ENCODE measurements at regions not wholly inside any gene's neighbourhood (a gene's known extent, or its start where the extent isn't known, plus 50 kb on each side); places are given as distances from the start of the nearest gene placed in this dataset.
A peak's percentile ranks its signal among the peaks of the same experiment; 100 is the strongest.

GRCh38 chr2:72034353-72035095 is 113.1 kb downstream of the CYP26B1 start:
- H3K9me3 ChIP-seq (replicated peaks in 1 of 11) = no peaks in the 10 kb centered on the region
- TF ChIP-seq Cebpa-rat (IDR thresholded peaks at IDR 0.05) = no peak
- H3K36me3 ChIP-seq = no peaks in the 10 kb centered on the region
- H3K4me2 ChIP-seq = peak overlapping the region in 6 of 11 experiments; percentile 2 to 53 (median 34); a peak in 9 of 22 replicates
- H4K20me1 ChIP-seq = no peaks in the 10 kb centered on the region
- H3K27ac ChIP-seq = no peak overlapping the region
- H3K27me3 ChIP-seq = no peaks in the 10 kb centered on the region
- peaks cover 0 to 28% (median 13%) of the 10 kb centered on the region in 10 experiments; a peak in 11 of 20 replicates for H3K4me1 ChIP-seq
- H3K4me3 ChIP-seq = no peak overlapping the region
- no peak overlapping the region for H3K9ac ChIP-seq

DNA sequence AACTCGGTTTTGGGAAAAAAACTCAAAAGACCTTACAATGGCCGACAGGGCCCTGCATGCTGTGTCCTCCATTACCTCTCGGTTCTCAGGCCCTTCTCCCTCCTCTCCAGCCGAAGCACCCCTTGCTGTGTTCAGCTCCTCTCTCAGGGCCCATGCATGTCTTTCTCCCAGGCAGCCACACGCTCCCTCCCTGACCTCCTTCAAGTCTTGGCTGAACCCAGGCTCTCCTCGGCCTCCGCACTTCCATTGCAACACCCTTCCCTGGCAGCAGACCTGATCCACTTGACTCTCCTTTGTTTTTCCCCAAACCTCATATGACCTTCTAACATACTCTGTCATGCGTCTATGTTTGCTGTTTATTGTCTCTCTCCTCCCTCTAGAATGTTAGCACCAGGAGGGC is 114.0 kb downstream of the CYP26B1 start:
- H3K36me3 ChIP-seq = no peaks in the 10 kb centered on the region
- H3K4me1 ChIP-seq = peaks cover 0 to 27% (median 13%) of the 10 kb centered on the region in 10 experiments; a peak in 11 of 20 replicates
- no peak overlapping the region for H3K4me3 ChIP-seq
- no peak for TF ChIP-seq Cebpa-rat (IDR thresholded peaks at IDR 0.05)
- no peaks in the 10 kb centered on the region for H3K27me3 ChIP-seq
- H3K9ac ChIP-seq = no peak overlapping the region
- H3K9me3 ChIP-seq (replicated peaks in 1 of 11) = no peaks in the 10 kb centered on the region
- H3K4me2 ChIP-seq = no peak overlapping the region
- H3K27ac ChIP-seq = no peak overlapping the region
- H4K20me1 ChIP-seq = no peaks in the 10 kb centered on the region

- Histone ChIP-seq H3K9ac (no peak overlapping the region), H3K9me3 (replicated peaks in 1 of 11) (no peaks in the 10 kb centered on the region), H3K4me3 (no peak overlapping the region), H3K4me1 (peaks cover 0 to 27% (median 13%) of the 10 kb centered on the region in 10 experiments; a peak in 11 of 20 replicates), H3K36me3 (no peaks in the 10 kb centered on the region), H3K27me3 (no peaks in the 10 kb centered on the region), H4K20me1 (no peaks in the 10 kb centered on the region), H3K4me2 (no peak overlapping the region), H3K27ac (no peak overlapping the region)
- TF ChIP-seq Cebpa-rat (IDR thresholded peaks at IDR 0.05) = no peak
Measured at GRCh38 chr2:72032481-72033041, 115.1 kb downstream of the CYP26B1 start.

DNA sequence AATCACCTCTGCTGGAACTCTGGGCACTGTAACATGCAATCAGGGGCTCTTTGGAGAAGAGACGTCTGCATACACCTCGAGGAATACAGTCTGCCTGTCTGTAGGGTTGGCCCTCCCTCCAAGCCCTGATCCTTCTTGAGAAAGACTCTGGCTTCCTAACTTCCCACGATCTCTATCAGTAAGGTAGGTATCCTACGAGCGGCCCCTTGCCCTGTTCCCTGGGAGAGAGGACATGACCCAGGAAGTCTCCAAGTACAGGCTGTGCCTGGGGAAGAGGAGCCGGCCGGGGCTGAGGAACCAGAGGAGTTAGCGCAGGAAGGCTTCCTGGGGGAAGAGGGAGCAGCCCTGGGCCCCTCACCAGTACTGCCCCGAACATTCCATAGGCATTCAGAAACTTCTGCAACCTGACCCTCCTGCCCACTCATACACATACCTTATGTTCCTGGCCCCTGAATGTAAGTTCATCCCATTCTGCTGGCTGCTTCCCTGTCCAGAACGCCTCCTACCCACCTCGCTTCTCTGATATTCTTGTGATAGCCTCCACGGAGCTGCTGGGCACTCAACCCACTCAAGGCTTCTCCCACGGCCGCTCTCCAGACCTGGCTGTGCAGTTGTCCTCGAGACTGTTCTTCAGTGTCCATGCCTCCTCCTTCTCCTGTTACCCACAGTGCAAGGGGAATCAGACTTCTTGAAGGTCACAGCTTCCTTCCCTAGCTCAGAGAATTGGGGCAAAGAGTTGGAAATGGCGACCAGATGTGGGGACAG is 116.1 kb downstream of the CYP26B1 start:
- no peak overlapping the region for H3K27ac ChIP-seq
- no peaks in the 10 kb centered on the region for H3K9me3 ChIP-seq (replicated peaks in 1 of 11)
- no peak overlapping the region for H3K9ac ChIP-seq
- no peak for TF ChIP-seq Cebpa-rat (IDR thresholded peaks at IDR 0.05)
- no peak overlapping the region for H3K4me3 ChIP-seq
- H4K20me1 ChIP-seq = no peaks in the 10 kb centered on the region
- H3K4me1 ChIP-seq = peaks cover 0 to 27% (median 13%) of the 10 kb centered on the region in 10 experiments; a peak in 11 of 20 replicates
- no peak overlapping the region for H3K4me2 ChIP-seq
- H3K36me3 ChIP-seq = no peaks in the 10 kb centered on the region
- H3K27me3 ChIP-seq = no peaks in the 10 kb centered on the region

DNA sequence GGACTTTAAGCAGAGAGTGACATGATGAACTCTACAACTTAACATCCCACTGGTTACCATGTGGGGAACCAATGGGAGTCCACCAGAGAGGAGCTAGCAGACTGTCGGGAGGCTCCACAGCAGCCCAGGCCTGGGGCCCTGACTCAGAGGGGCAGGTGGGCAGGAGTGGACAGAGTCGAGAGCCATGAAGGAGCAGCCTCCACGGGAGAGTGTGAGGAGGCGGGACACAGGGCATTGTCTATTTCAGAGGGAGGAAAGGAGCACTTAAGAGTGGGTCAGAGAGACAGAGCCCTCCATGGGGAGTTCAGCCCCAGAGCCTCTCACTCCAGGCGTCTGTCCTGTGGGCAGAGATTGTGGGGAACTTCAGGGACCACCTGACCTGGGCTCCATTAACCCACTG is 118.7 kb downstream of the CYP26B1 start:
- H3K9me3 ChIP-seq (replicated peaks in 1 of 11) = no peaks in the 10 kb centered on the region
- H3K4me2 ChIP-seq = no peak overlapping the region
- H3K9ac ChIP-seq = no peak overlapping the region
- H3K4me3 ChIP-seq = no peak overlapping the region
- H3K36me3 ChIP-seq = no peaks in the 10 kb centered on the region
- no peak for TF ChIP-seq Cebpa-rat (IDR thresholded peaks at IDR 0.05)
- no peaks in the 10 kb centered on the region for H3K27me3 ChIP-seq
- peaks cover 0 to 5% (median 0%) of the 10 kb centered on the region in 10 experiments; a peak in 1 of 20 replicates for H3K4me1 ChIP-seq
- H3K27ac ChIP-seq = no peak overlapping the region
- H4K20me1 ChIP-seq = no peaks in the 10 kb centered on the region

DNA sequence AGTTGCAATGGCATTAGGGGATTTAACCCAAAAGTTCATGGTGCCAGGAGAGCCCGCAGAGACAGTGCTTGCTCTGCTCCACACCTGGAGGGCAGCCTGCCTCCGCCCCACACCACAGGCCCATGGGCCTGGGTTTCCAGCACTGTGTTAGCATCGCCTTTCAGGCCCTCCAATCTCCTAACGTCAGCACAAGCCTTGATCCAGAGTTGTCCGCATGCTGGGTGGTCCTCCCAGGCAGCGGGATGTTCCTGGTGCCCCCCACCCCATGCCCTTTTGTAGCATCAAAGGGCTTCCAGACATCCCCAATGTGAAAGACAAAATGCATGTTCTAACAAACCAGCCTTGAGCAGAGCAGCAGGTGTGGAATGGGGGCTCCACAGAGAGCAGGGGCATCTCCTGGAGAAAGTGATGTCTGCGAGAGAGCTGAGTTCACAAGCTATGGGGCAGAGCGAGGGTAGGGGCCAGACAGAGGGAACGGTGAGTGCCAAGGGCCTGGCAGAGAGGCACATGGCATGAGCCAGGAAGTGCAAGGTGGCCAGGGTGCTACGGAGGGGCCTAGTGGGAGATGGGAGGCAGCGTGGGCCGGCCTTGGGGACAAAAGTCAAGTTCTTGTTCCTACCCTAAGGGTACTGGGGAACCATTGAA is 119.2 kb downstream of the CYP26B1 start:
- no peak overlapping the region for H3K27ac ChIP-seq
- no peaks in the 10 kb centered on the region for H3K27me3 ChIP-seq
- H4K20me1 ChIP-seq = no peaks in the 10 kb centered on the region
- no peaks in the 10 kb centered on the region for H3K9me3 ChIP-seq (replicated peaks in 1 of 11)
- H3K4me2 ChIP-seq = no peak overlapping the region
- H3K4me3 ChIP-seq = no peak overlapping the region
- TF ChIP-seq Cebpa-rat (IDR thresholded peaks at IDR 0.05) = no peak
- H3K9ac ChIP-seq = no peak overlapping the region
- peaks cover 0 to under 1% (median 0%) of the 10 kb centered on the region in 10 experiments; a peak in 1 of 20 replicates for H3K4me1 ChIP-seq
- no peaks in the 10 kb centered on the region for H3K36me3 ChIP-seq

- H3K27ac ChIP-seq = no peak overlapping the region
- H3K4me1 ChIP-seq = no peaks in the 10 kb centered on the region
- no peak for TF ChIP-seq Cebpa-rat (IDR thresholded peaks at IDR 0.05)
- no peaks in the 10 kb centered on the region for H3K9me3 ChIP-seq (replicated peaks in 1 of 11)
- H3K36me3 ChIP-seq = no peaks in the 10 kb centered on the region
- no peak overlapping the region for H3K9ac ChIP-seq
- no peak overlapping the region for H3K4me2 ChIP-seq
- no peak overlapping the region for H3K4me3 ChIP-seq
- no peaks in the 10 kb centered on the region; a peak in 1 of 22 replicates for H4K20me1 ChIP-seq
- no peaks in the 10 kb centered on the region for H3K27me3 ChIP-seq
Measured at GRCh38 chr2:72027426-72028161, 120.1 kb downstream of the CYP26B1 start.

- TF ChIP-seq Cebpa-rat (IDR thresholded peaks at IDR 0.05) = no peak
- H4K20me1 ChIP-seq = no peaks in the 10 kb centered on the region; a peak in 1 of 22 replicates
- H3K4me2 ChIP-seq = no peak overlapping the region
- H3K4me1 ChIP-seq = no peaks in the 10 kb centered on the region
- no peak overlapping the region for H3K27ac ChIP-seq
- H3K4me3 ChIP-seq = no peak overlapping the region
- H3K9ac ChIP-seq = no peak overlapping the region
- no peaks in the 10 kb centered on the region for H3K27me3 ChIP-seq
- no peaks in the 10 kb centered on the region for H3K9me3 ChIP-seq (replicated peaks in 1 of 11)
- H3K36me3 ChIP-seq = no peaks in the 10 kb centered on the region
Measured at GRCh38 chr2:72026819-72027425, 120.7 kb downstream of the CYP26B1 start.

Measured in BLaER1 treated with 17β-estradiol and CSF1 and Interleukin-3, amounts not matched to agents 10 nM and 100 nM (cell line).